Osteoblast (primary cell): ENCODE measurements at regions not wholly inside any gene's neighbourhood (a gene's known extent, or its start where the extent isn't known, plus 50 kb on each side); places are given as distances from the start of the nearest gene placed in this dataset.
"Not testable (repeated sequence)": the region's sequence is repeated elsewhere in the genome, so short reads cannot be mapped to it uniquely, and the experiment has no call there.

Source experiments
- DNase-seq: peaks from one replicate; pipeline ENCODE4 v3.0.0; 2011; ENCODE audit warnings: low spot score, mixed read lengths; ENCODE audit not compliant: insufficient read length; ENCODE audit errors: missing footprints
- H2AFZ ChIP-seq: 2 replicates; pipeline ENCODE4 v1.6.0; 2011; ENCODE audit warnings: mild to moderate bottlenecking, low read length
- H3K27ac ChIP-seq: 2 replicates; pipeline ENCODE4 v1.5.1; 2011; ENCODE audit warnings: mild to moderate bottlenecking, low read depth, low read length, moderate library complexity
- H3K27me3 ChIP-seq: 2 replicates; pipeline ENCODE4 v1.6.0; 2012; ENCODE audit warnings: mild to moderate bottlenecking, control low read depth, inconsistent platforms, low read length, moderate library complexity; ENCODE audit not compliant: insufficient read depth
- H3K36me3 ChIP-seq: 2 replicates; pipeline ENCODE4 v1.5.1; 2011; ENCODE audit warnings: mild to moderate bottlenecking, low read length, control low read depth, moderate library complexity; ENCODE audit not compliant: insufficient read depth
- H3K4me1 ChIP-seq: 2 replicates; pipeline ENCODE4 v1.5.1; 2011; ENCODE audit warnings: mild to moderate bottlenecking, low read length, control low read depth, moderate library complexity; ENCODE audit not compliant: insufficient read depth
- H3K4me2 ChIP-seq: 2 replicates; pipeline ENCODE4 v1.6.0; 2011; ENCODE audit warnings: mild to moderate bottlenecking, low read length; ENCODE audit not compliant: insufficient read depth
- H3K4me3 ChIP-seq: fragments of 200-600 bp; sonication (generic); 3 replicates; pipeline ENCODE4 v1.5.1; 2012; ENCODE audit warnings: mild to moderate bottlenecking, low read length, inconsistent platforms; ENCODE audit not compliant: insufficient read depth
- H3K79me2 ChIP-seq: 2 replicates; pipeline ENCODE4 v1.6.0; 2012; ENCODE audit warnings: mild to moderate bottlenecking, low read length, control low read depth, inconsistent platforms; ENCODE audit not compliant: insufficient read depth
- H3K9me3 ChIP-seq: 2 replicates; pipeline ENCODE4 v1.5.1; 2011; ENCODE audit warnings: low read depth, low read length, control low read depth
- H4K20me1 ChIP-seq: 2 replicates; pipeline ENCODE4 v1.6.0; 2012; ENCODE audit warnings: mild to moderate bottlenecking, low read length, control low read depth; ENCODE audit not compliant: insufficient read depth
- CTCF ChIP-seq: IDR thresholded peaks from 2 replicates; pipeline ENCODE4 v1.5.1; 2011; ENCODE audit warnings: mild to moderate bottlenecking, low read depth, low read length, moderate library complexity; ENCODE audit errors: extremely low read depth

GRCh38 chr4:17436047-17436749 is 75.7 kb downstream of the QDPR start:
- not testable (repeated sequence) for H3K4me1 ChIP-seq, H3K27me3 ChIP-seq, DNase-seq, H3K79me2 ChIP-seq, H3K4me2 ChIP-seq, H3K36me3 ChIP-seq, H3K4me3 ChIP-seq, H3K27ac ChIP-seq, H4K20me1 ChIP-seq, H2AFZ ChIP-seq, H3K9me3 ChIP-seq

- no peaks in the 10 kb centered on the region for H3K79me2 ChIP-seq
- H2AFZ ChIP-seq, result no peak overlapping the region
- no peak overlapping the region for H3K4me3 ChIP-seq
- no peak overlapping the region for H3K4me2 ChIP-seq
- DNase-seq, result no peak
- no peak for TF ChIP-seq CTCF
- no peak overlapping the region for H3K27ac ChIP-seq
- H4K20me1 ChIP-seq, result no peaks in the 10 kb centered on the region
- no peaks in the 10 kb centered on the region for H3K36me3 ChIP-seq
- no peaks in the 10 kb centered on the region for H3K27me3 ChIP-seq
- H3K4me1 ChIP-seq, result no peaks in the 10 kb centered on the region
- H3K9me3 ChIP-seq, result no peaks in the 10 kb centered on the region
These were observed 78.1 kb downstream of the QDPR start for GRCh38 chr4:17433827-17434226.

- Histone ChIP-seq H3K27me3 (peaks cover 23% of the 10 kb centered on the region), H3K27ac (no peak overlapping the region), H3K4me2 (no peak overlapping the region), H3K36me3 (no peaks in the 10 kb centered on the region), H2AFZ (no peak overlapping the region), H3K9me3 (no peaks in the 10 kb centered on the region), H3K79me2 (no peaks in the 10 kb centered on the region), H4K20me1 (no peaks in the 10 kb centered on the region), H3K4me1 (no peaks in the 10 kb centered on the region), H3K4me3 (no peak overlapping the region)
- TF ChIP-seq CTCF, result no peak
- no peak for DNase-seq
These were observed 83.9 kb downstream of the QDPR start for GRCh38 chr4:17427991-17428390.

- no peak for TF ChIP-seq CTCF
- no peak for DNase-seq
- Histone ChIP-seq H3K79me2 (no peaks in the 10 kb centered on the region), H2AFZ (no peak overlapping the region), H3K36me3 (no peaks in the 10 kb centered on the region), H3K27ac (no peak overlapping the region), H3K4me1 (no peaks in the 10 kb centered on the region), H3K4me2 (no peak overlapping the region), H3K27me3 (peaks cover 28% of the 10 kb centered on the region), H3K9me3 (no peaks in the 10 kb centered on the region), H3K4me3 (no peak overlapping the region), H4K20me1 (no peaks in the 10 kb centered on the region)
These were observed 85.7 kb downstream of the QDPR start for GRCh38 chr4:17426222-17426621.
